ENCODE measurements at regions not wholly inside any gene's neighbourhood (a gene's known extent, or its start where the extent isn't known, plus 50 kb on each side); places are given as distances from the start of the nearest gene placed in this dataset.

DNA sequence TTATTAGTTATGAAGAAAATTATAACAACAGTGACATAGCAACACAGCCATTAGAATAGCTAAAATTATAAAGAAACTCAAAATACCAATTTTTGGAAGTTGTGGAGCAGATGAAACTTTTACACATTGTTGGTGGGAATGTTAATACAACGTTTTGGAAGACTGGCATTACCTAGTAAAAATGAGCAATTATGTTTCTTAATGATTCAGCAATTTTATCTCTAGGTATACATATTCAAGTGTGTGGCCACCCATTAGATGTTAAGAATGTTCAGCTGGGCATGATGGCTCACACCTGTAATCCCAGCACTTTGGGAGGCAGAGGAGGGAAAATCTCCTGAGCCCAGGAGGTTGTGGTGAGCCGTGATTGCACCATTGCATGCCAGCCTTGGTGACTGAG lies 78.8 kb downstream of the INSIG2 start:
- DNase-seq (ENCODE audit: low read depth in 2 of 3, low spot score in 1 of 3), result no peak

DNA sequence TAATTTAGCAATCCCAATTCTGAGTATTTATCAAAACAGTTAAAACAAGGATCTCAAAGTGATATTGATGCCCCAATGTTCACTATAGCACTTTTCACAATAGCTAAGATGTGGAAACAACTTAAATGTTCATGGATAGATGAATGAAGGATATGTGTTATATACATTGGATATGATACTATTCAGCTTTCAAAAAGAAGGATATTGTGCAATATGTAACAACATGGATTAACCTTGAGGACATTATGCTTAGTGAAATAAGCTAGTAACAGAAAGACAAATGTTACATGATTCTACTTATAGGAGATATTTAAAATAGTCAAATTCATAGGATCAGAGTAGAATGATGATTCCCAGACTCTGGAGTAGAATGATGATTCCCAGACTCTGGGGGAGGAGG lies 78.0 kb downstream of the INSIG2 start:
- no peak for DNase-seq (ENCODE audit: low read depth in 2 of 3, low spot score in 1 of 3)

DNA sequence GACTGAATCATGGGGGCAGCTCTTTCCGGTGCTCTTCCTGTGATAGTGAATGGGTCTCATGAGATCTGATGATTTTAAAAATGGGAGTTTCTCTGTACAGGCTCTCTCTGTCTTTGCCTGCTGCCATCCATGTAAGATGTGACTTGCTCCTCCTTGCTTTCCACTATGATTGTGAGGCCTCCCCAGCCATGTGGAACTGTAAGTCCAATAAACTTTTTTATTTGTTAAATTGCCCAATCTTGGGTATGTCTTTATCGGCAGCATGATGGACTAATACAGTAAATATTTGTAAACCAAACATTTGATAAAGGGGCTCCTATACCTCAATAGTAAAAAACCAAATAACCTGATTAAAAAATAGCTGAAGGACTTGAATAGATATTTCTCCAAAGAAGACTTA lies 77.3 kb downstream of the INSIG2 start:
- DNase-seq (ENCODE audit: low read depth in 2 of 3, low spot score in 1 of 3), result no peak
